ENCODE measurements at regions not wholly inside any gene's neighbourhood (a gene's known extent, or its start where the extent isn't known, plus 50 kb on each side); places are given as distances from the start of the nearest gene placed in this dataset.
A peak's percentile ranks its signal among the peaks of the same experiment; 100 is the strongest.

- CTCF ChIA-PET = no interaction called here
- POLR2A ChIA-PET (ENCODE audit: low non-redundant PET) = no interaction called here
- Histone ChIP-seq H3K36me3 (ENCODE audit: insufficient read depth, low read length, poor library complexity, severe bottlenecking) (no peaks in the 10 kb centered on the region), H3K9me3 (ENCODE audit: low read depth, low read length, poor library complexity, severe bottlenecking) (no peaks in the 10 kb centered on the region), H3K27ac (ENCODE audit: low read depth, low read length, poor library complexity, severe bottlenecking) (no peak overlapping the region), H3K4me1 (ENCODE audit: insufficient read depth, low read length, poor library complexity, severe bottlenecking) (peaks cover 8% of the 10 kb centered on the region), H3K27me3 (replicated peaks; ENCODE audit: insufficient read depth, low read depth, low read length, poor library complexity) (no peaks in the 10 kb centered on the region), H3K4me3 (ENCODE audit: low read depth, low read length, poor library complexity, severe bottlenecking) (no peak overlapping the region)
- BruUV-seq (replicated peaks) = no TSS peak
- DNase-seq (ENCODE audit: low spot score) = peak; percentile 61
- no peak for TF ChIP-seq CTCF (conservative IDR thresholded peaks at IDR 0.05; ENCODE audit: low read depth, low read length)
- TF ChIP-seq EZH2 (IDR thresholded peaks at IDR 0.05; ENCODE audit: borderline replicate concordance, low read depth, low read length, poor library complexity, severe bottlenecking) = no peak
- intact Hi-C loops (cut with micrococcal nuclease; ENCODE audit: unreplicated experiment) = no loop called here
Measured at GRCh38 chr1:79660129-79660528, 653.6 kb upstream of the ADGRL4 start.

DNA sequence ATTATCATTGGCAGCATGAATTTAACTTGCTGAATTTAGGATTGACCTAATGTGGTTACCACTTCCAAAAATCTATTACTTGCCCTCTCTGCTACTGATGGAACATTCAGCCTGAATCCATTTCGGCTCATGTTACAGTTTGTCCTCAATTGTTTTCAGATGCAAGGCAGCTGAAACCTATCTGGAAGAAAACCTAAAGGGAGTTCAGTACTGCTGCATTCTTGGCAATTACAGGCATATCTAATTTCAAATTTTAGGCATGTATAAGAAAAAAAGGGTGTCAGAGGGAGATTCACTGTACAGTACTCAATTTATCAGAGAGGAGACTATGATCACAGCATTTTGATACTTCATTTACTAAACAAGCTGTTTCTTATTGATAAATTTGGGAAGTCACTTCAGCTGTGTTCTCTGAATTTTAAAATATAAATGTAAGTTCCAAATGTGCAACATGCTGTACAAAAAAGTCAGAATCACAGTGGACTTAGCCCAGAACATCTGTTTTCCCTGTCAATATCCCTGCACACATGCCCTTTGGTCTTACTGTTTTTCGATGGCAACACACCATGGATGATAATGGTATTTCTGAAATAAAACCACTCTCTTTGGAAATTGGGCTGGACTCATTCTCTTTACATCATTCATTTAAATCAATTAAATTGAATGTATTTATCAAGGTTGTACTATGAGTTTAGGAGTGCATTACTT, 651.6 kb upstream of the ADGRL4 start:
- intact Hi-C loops (cut with micrococcal nuclease; ENCODE audit: unreplicated experiment) = no loop called here
- Histone ChIP-seq H3K36me3 (ENCODE audit: insufficient read depth, low read length, poor library complexity, severe bottlenecking) (no peaks in the 10 kb centered on the region), H3K27me3 (replicated peaks; ENCODE audit: insufficient read depth, low read depth, low read length, poor library complexity) (no peaks in the 10 kb centered on the region), H3K4me1 (ENCODE audit: insufficient read depth, low read length, poor library complexity, severe bottlenecking) (peaks cover 8% of the 10 kb centered on the region), H3K4me3 (ENCODE audit: low read depth, low read length, poor library complexity, severe bottlenecking) (no peak overlapping the region), H3K27ac (ENCODE audit: low read depth, low read length, poor library complexity, severe bottlenecking) (no peak overlapping the region), H3K9me3 (ENCODE audit: low read depth, low read length, poor library complexity, severe bottlenecking) (no peaks in the 10 kb centered on the region)
- BruUV-seq (replicated peaks) = no TSS peak
- DNase-seq (ENCODE audit: low spot score) = peak; percentile 43
- ChIA-PET POLR2A (ENCODE audit: low non-redundant PET) (no interaction called here), CTCF (no interaction called here)
- no peak for TF ChIP-seq EZH2 (IDR thresholded peaks at IDR 0.05; ENCODE audit: borderline replicate concordance, low read depth, low read length, poor library complexity, severe bottlenecking)
- TF ChIP-seq CTCF (conservative IDR thresholded peaks at IDR 0.05; ENCODE audit: low read depth, low read length) = no peak

DNA sequence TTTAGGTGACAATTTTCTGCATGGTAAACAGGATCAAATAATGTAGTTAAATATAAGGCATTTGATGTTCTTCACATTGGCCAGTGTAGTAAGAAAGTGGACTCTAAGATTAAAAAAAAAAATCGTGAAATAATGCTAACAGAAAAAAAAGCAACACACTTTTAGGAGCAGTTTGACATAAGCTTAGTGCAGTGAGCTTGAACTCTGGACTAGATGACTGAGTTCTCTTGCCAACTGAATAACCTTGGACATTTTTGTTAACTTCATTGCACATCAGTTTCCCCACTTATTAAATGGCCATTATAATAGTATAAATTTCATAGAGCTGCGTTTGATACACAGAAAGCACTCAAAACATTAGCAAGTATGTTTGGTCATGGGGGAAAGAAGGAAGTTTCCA, 649.3 kb upstream of the ADGRL4 start:
- H3K4me3 ChIP-seq (ENCODE audit: low read depth, low read length, poor library complexity, severe bottlenecking) = no peak overlapping the region
- intact Hi-C loops (cut with micrococcal nuclease; ENCODE audit: unreplicated experiment) = no loop called here
- no TSS peak for BruUV-seq (replicated peaks)
- no peak overlapping the region for H3K27ac ChIP-seq (ENCODE audit: low read depth, low read length, poor library complexity, severe bottlenecking)
- POLR2A ChIA-PET (ENCODE audit: low non-redundant PET) = no interaction called here
- no peaks in the 10 kb centered on the region for H3K36me3 ChIP-seq (ENCODE audit: insufficient read depth, low read length, poor library complexity, severe bottlenecking)
- TF ChIP-seq CTCF (conservative IDR thresholded peaks at IDR 0.05; ENCODE audit: low read depth, low read length) (no peak), EZH2 (IDR thresholded peaks at IDR 0.05; ENCODE audit: borderline replicate concordance, low read depth, low read length, poor library complexity, severe bottlenecking) (no peak)
- H3K9me3 ChIP-seq (ENCODE audit: low read depth, low read length, poor library complexity, severe bottlenecking) = no peaks in the 10 kb centered on the region
- CTCF ChIA-PET = interaction anchor here (0.6 kb wide), 1 partner anchor 540 kb away, joined by 3 read pairs; no protein-coding TSS in a partner anchor
- DNase-seq (ENCODE audit: low spot score) = no peak
- no peaks in the 10 kb centered on the region for H3K27me3 ChIP-seq (replicated peaks; ENCODE audit: insufficient read depth, low read depth, low read length, poor library complexity)
- H3K4me1 ChIP-seq (ENCODE audit: insufficient read depth, low read length, poor library complexity, severe bottlenecking) = peaks cover 8% of the 10 kb centered on the region

Data from A673 (cell line).